GM23248 (cell line): ENCODE measurements at regions not wholly inside any gene's neighbourhood (a gene's known extent, or its start where the extent isn't known, plus 50 kb on each side); places are given as distances from the start of the nearest gene placed in this dataset.

Experiments
- DNase-seq: peaks from one replicate; pipeline ENCODE4 v3.0.0-alpha.2; 2015
- H2AFZ ChIP-seq: fragments of 200-600 bp; sonication (generic); 2 replicates; pipeline ENCODE4 v1.6.1; 2016; ENCODE audit warnings: antibody characterized with exemption
- H3F3A ChIP-seq: fragments of 200-600 bp; sonication (generic); 2 replicates; pipeline ENCODE4 v1.6.1; 2016; ENCODE audit warnings: mild to moderate bottlenecking, antibody characterized with exemption, mixed run types; ENCODE audit not compliant: insufficient read depth
- H3K27ac ChIP-seq: fragments of 200-600 bp; sonication (generic); 2 replicates; pipeline ENCODE4 v1.5.1; 2016; ENCODE audit warnings: mild to moderate bottlenecking
- H3K27me3 ChIP-seq: fragments of 200-600 bp; sonication (generic); replicated peaks from 2 replicates; pipeline ENCODE4 v1.6.1; 2016; ENCODE audit warnings: mild to moderate bottlenecking; ENCODE audit not compliant: insufficient read depth
- H3K36me3 ChIP-seq: fragments of 200-600 bp; sonication (generic); 2 replicates; pipeline ENCODE4 v1.6.1; 2016; ENCODE audit warnings: low read depth, mild to moderate bottlenecking
- H3K4me1 ChIP-seq: fragments of 200-600 bp; sonication (generic); 2 replicates; pipeline ENCODE4 v1.6.1; 2016; ENCODE audit warnings: mild to moderate bottlenecking; ENCODE audit not compliant: insufficient read depth
- H3K4me2 ChIP-seq: fragments of 200-600 bp; sonication (generic); one replicate; pipeline ENCODE4 v1.6.1; 2016; ENCODE audit warnings: mild to moderate bottlenecking; ENCODE audit not compliant: unreplicated experiment
- H3K4me3 ChIP-seq: fragments of 200-600 bp; sonication (generic); 2 replicates; pipeline ENCODE4 v1.5.1; 2016; ENCODE audit warnings: mild to moderate bottlenecking
- H3K79me2 ChIP-seq: fragments of 200-600 bp; sonication (generic); 2 replicates; pipeline ENCODE4 v1.6.1; 2016; ENCODE audit warnings: mild to moderate bottlenecking; ENCODE audit not compliant: insufficient read depth
- H3K9ac ChIP-seq: fragments of 200-600 bp; sonication (generic); 2 replicates; pipeline ENCODE4 v1.6.1; 2016; ENCODE audit warnings: mild to moderate bottlenecking
- H3K9me2 ChIP-seq: fragments of 200-600 bp; sonication (generic); 2 replicates; pipeline ENCODE4 v1.6.1; 2016; ENCODE audit warnings: mixed run types, mild to moderate bottlenecking, moderate library complexity; ENCODE audit not compliant: insufficient read depth
- H3K9me3 ChIP-seq: fragments of 200-600 bp; sonication (generic); one replicate; pipeline ENCODE4 v1.6.1; 2017; ENCODE audit warnings: low read depth
- H4K20me1 ChIP-seq: fragments of 200-600 bp; sonication (generic); 2 replicates; pipeline ENCODE4 v1.6.0; 2016; ENCODE audit not compliant: insufficient read depth
- EZH2 ChIP-seq: fragments of 200-600 bp; sonication (generic); IDR thresholded peaks from 2 replicates; pipeline ENCODE4 v1.6.1; 2018; ENCODE audit warnings: antibody characterized with exemption, mild to moderate bottlenecking; ENCODE audit not compliant: insufficient read depth, poor library complexity, severe bottlenecking
- EZH2phosphoT487 ChIP-seq: fragments of 200-600 bp; sonication (generic); IDR thresholded peaks from 2 replicates; pipeline ENCODE4 v1.6.1; 2018; ENCODE audit warnings: antibody characterized with exemption, moderate library complexity, mild to moderate bottlenecking, low read depth; ENCODE audit not compliant: insufficient read depth
- WGBS, 2 experiments: methylation state at CpG; one replicate each; pipeline ENCODE4 v1.1.6; 2015 to 2017; ENCODE audit warnings: low lambda C conversion rate in 2 of 2, low coverage in 1 of 2; ENCODE audit errors: missing lambda C conversion rate in 2 of 2; 5-methylcytosine and 5-hydroxymethylcytosine counted together
- in situ Hi-C: fragments of 300-500 bp; cut with MboI; formaldehyde crosslinking; loops from 2 replicates; pipeline ENCODE4 v1.15.0; 2020

- no peak overlapping the region for H3K27ac ChIP-seq
- H3K9me3 ChIP-seq = no peaks in the 10 kb centered on the region
- no peaks in the 10 kb centered on the region for H4K20me1 ChIP-seq
- in situ Hi-C loops = no loop called here
- H3K79me2 ChIP-seq = no peaks in the 10 kb centered on the region
- no peaks in the 10 kb centered on the region for H3K9me2 ChIP-seq
- H3F3A ChIP-seq = no peaks in the 10 kb centered on the region
- H3K9ac ChIP-seq = no peak overlapping the region
- WGBS, 2 experiments = 62 to 68% methylated on average over 3 of the region's 3 CpGs
- H3K4me1 ChIP-seq = no peaks in the 10 kb centered on the region
- no peaks in the 10 kb centered on the region; the same call in 1 of the 2 replicates for H3K27me3 ChIP-seq
- no peak overlapping the region for H2AFZ ChIP-seq
- TF ChIP-seq EZH2 (no peak), EZH2phosphoT487 (no peak)
- no peak overlapping the region for H3K4me3 ChIP-seq
- H3K36me3 ChIP-seq = no peaks in the 10 kb centered on the region
- no peak overlapping the region for H3K4me2 ChIP-seq
- no peak for DNase-seq
Measured at GRCh38 chr7:25900245-25900644, 251.8 kb upstream of the NFE2L3 start.

DNA sequence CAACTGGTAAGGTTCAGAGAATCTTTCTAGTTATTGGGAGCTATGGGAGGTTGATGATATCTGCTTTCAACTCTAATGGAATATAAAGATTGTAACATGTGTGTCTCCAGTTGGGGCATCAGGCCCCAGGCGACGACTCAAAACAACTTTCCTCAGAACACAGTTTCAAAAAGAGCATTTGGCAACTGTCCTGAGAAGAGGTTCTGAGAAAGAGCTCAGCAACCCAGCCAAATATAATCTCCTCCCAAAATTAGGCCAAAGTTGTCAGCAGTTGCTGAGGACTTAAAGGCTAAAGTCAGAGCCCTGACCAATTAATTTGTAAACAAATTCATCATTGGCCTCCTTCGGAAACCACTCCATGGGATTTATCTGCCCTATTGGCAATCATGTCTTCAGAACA lies 251.1 kb upstream of the NFE2L3 start:
- Histone ChIP-seq H3K36me3 (no peaks in the 10 kb centered on the region), H3K27ac (no peak overlapping the region), H3K27me3 (peaks cover 1% of the 10 kb centered on the region; the same call in 1 of the 2 replicates), H3K4me1 (no peaks in the 10 kb centered on the region), H3K9me3 (no peaks in the 10 kb centered on the region), H3K9me2 (no peaks in the 10 kb centered on the region), H4K20me1 (no peaks in the 10 kb centered on the region), H3K4me3 (no peak overlapping the region), H3K9ac (no peak overlapping the region), H3F3A (no peaks in the 10 kb centered on the region), H2AFZ (no peak overlapping the region), H3K4me2 (no peak overlapping the region), H3K79me2 (no peaks in the 10 kb centered on the region)
- DNase-seq = no peak
- TF ChIP-seq EZH2phosphoT487 (no peak), EZH2 (no peak)
- WGBS, 2 experiments = 1 to 3% methylated on average over 3 of the region's 3 CpGs
- in situ Hi-C loops = no loop called here

- Histone ChIP-seq H3K36me3 (no peaks in the 10 kb centered on the region), H3F3A (no peaks in the 10 kb centered on the region), H3K9me3 (no peaks in the 10 kb centered on the region), H2AFZ (no peak overlapping the region), H4K20me1 (no peaks in the 10 kb centered on the region), H3K27me3 (peaks cover 6% of the 10 kb centered on the region; the same call in 1 of the 2 replicates), H3K9me2 (no peaks in the 10 kb centered on the region), H3K4me3 (no peak overlapping the region), H3K9ac (no peak overlapping the region), H3K4me2 (no peak overlapping the region), H3K27ac (no peak overlapping the region), H3K79me2 (no peaks in the 10 kb centered on the region), H3K4me1 (no peaks in the 10 kb centered on the region)
- TF ChIP-seq EZH2 (no peak), EZH2phosphoT487 (no peak)
- no peak for DNase-seq
- 17 to 34% methylated on average over 1 of the region's 1 CpG for WGBS, 2 experiments
- in situ Hi-C loops = no loop called here
Measured at GRCh38 chr7:25901658-25902057, 250.3 kb upstream of the NFE2L3 start.

DNA sequence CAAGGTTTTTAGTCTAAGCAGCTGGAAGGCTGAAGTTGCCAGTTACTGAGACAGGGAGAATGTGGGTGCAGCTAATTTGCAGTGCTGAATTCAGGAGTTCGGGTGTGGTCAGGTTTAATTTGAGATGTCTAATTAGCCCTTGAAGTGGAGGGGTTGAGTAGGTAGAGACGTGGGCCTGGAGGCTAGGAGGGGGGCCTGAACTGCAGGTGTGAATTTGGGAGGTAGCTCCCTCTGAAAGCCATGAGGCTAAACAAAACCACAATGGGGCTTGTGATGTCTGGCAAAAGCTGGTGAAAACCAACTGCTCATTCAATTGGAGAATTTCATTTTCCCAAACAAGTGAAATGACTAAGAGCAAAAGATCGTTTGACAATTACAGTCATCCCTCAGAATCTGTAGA lies 246.0 kb upstream of the NFE2L3 start:
- no peak overlapping the region for H2AFZ ChIP-seq
- H3K4me1 ChIP-seq = no peaks in the 10 kb centered on the region
- TF ChIP-seq EZH2 (no peak), EZH2phosphoT487 (no peak)
- H3K4me2 ChIP-seq = no peak overlapping the region
- no peak overlapping the region for H3K4me3 ChIP-seq
- 41 to 45% methylated on average over 3 of the region's 3 CpGs for WGBS, 2 experiments
- H3K9me3 ChIP-seq = no peaks in the 10 kb centered on the region
- H3K79me2 ChIP-seq = no peaks in the 10 kb centered on the region
- no peak for DNase-seq
- in situ Hi-C loops = no loop called here
- H3F3A ChIP-seq = no peaks in the 10 kb centered on the region
- H3K9ac ChIP-seq = no peak overlapping the region
- H3K27ac ChIP-seq = no peak overlapping the region
- H3K27me3 ChIP-seq = peaks cover 6% of the 10 kb centered on the region; the same call in 1 of the 2 replicates
- no peaks in the 10 kb centered on the region for H3K36me3 ChIP-seq
- no peaks in the 10 kb centered on the region for H3K9me2 ChIP-seq
- H4K20me1 ChIP-seq = no peaks in the 10 kb centered on the region

- Histone ChIP-seq H2AFZ (no peak overlapping the region), H3K36me3 (no peaks in the 10 kb centered on the region), H4K20me1 (no peaks in the 10 kb centered on the region), H3K27me3 (peaks cover 6% of the 10 kb centered on the region; the same call in 1 of the 2 replicates), H3K27ac (no peak overlapping the region), H3K4me2 (no peak overlapping the region), H3K4me3 (no peak overlapping the region), H3F3A (no peaks in the 10 kb centered on the region), H3K4me1 (no peaks in the 10 kb centered on the region), H3K9me3 (no peaks in the 10 kb centered on the region), H3K79me2 (no peaks in the 10 kb centered on the region), H3K9ac (no peak overlapping the region), H3K9me2 (no peaks in the 10 kb centered on the region)
- TF ChIP-seq EZH2phosphoT487 (no peak), EZH2 (no peak)
- in situ Hi-C loops = no loop called here
- DNase-seq = no peak
- WGBS, 2 experiments = 61 to 64% methylated on average over 5 of the region's 5 CpGs
Measured at GRCh38 chr7:25906760-25907159, 245.2 kb upstream of the NFE2L3 start.
